Caco-2 (cell line): ENCODE measurements at regions not wholly inside any gene's neighbourhood (a gene's known extent, or its start where the extent isn't known, plus 50 kb on each side); places are given as distances from the start of the nearest gene placed in this dataset.

Source experiments
- BruUV-seq: library from RNA; stranded (reverse); fragments of 400-500 nt; replicated peaks from 2 replicates; lab custom pipeline; 2021; lab: Mats Ljungman, UMichigan
- CTCF ChIA-PET: fragments of 300-600 bp; sonication (Branson Sonifier 250); formaldehyde crosslinking; loops from one replicate; lab custom pipeline; 2022; ENCODE audit warnings: antibody characterized with exemption; lab: Charles Lee
- POLR2A ChIA-PET: fragments of 300-600 bp; sonication (Branson Sonifier 250); formaldehyde crosslinking; loops from one replicate; lab custom pipeline; 2022; ENCODE audit warnings: antibody characterized with exemption; lab: Charles Lee
- DNase-seq, 2 experiments: peaks; one replicate each; pipeline versions ENCODE4 v3.0.0 to v3.0.0-alpha.2; 2020 to 2022
- H3K27me3 ChIP-seq: replicated peaks from 2 replicates; pipeline ENCODE4 v1.6.0; 2011; ENCODE audit warnings: low read length; ENCODE audit not compliant: control insufficient read depth, insufficient read depth
- H3K36me3 ChIP-seq: 2 replicates; pipeline ENCODE4 v1.5.1; 2011; ENCODE audit warnings: low read length; ENCODE audit not compliant: control insufficient read depth, insufficient read depth
- H3K4me1 ChIP-seq: fragments of 250-450 bp; sonication (Bioruptor Pico); 2 replicates; pipeline ENCODE4 v1.5.1; 2020; ENCODE audit warnings: mild to moderate bottlenecking
- H3K4me3 ChIP-seq: 2 replicates; pipeline ENCODE4 v1.5.1; 2011; ENCODE audit warnings: low read depth, mild to moderate bottlenecking, control low read depth, low read length
- H3K9me3 ChIP-seq: fragments of 250-450 bp; sonication (Bioruptor Pico); 2 replicates; pipeline ENCODE4 v1.5.1; 2020; ENCODE audit warnings: mild to moderate bottlenecking, moderate library complexity
- H3K27ac Mint-ChIP-seq: one replicate; pipeline ENCODE4 v1.8.0; 2022; ENCODE audit warnings: mixed read lengths; ENCODE audit not compliant: unreplicated experiment
- H3K27me3 Mint-ChIP-seq: one replicate; pipeline ENCODE4 v1.8.0; 2022; ENCODE audit warnings: mixed read lengths; ENCODE audit not compliant: insufficient read depth, unreplicated experiment
- H3K36me3 Mint-ChIP-seq: one replicate; pipeline ENCODE4 v1.8.0; 2022; ENCODE audit warnings: mild to moderate bottlenecking, mixed read lengths; ENCODE audit not compliant: insufficient read depth, unreplicated experiment
- H3K4me1 Mint-ChIP-seq: one replicate; pipeline ENCODE4 v1.8.0; 2022; ENCODE audit warnings: low read depth, mixed read lengths; ENCODE audit not compliant: unreplicated experiment
- H3K4me3 Mint-ChIP-seq: one replicate; pipeline ENCODE4 v1.8.0; 2022; ENCODE audit warnings: mild to moderate bottlenecking, moderate library complexity, mixed read lengths; ENCODE audit not compliant: unreplicated experiment
- H3K9me3 Mint-ChIP-seq: one replicate; pipeline ENCODE4 v1.8.0; 2022; ENCODE audit warnings: mixed read lengths; ENCODE audit not compliant: unreplicated experiment
- CTCF ChIP-seq, 2 experiments: fragments of 200-600 bp in 1 of 2; IDR thresholded peaks; 1 replicate in 1 of 2; 2 replicates in 1 of 2; pipeline versions ENCODE4 v1.5.1 to v1.8.0; 2011 to 2022; ENCODE audit warnings: antibody characterized with exemption in 1 of 2, control low read depth in 1 of 2, inconsistent platforms in 1 of 2, low read depth in 1 of 2, low read length in 1 of 2, mild to moderate bottlenecking in 1 of 2, moderate library complexity in 1 of 2; ENCODE audit not compliant: insufficient read depth in 1 of 2, severe bottlenecking in 1 of 2, unreplicated experiment in 1 of 2
- intact Hi-C: fragments of 100-400 bp; cut with micrococcal nuclease; formaldehyde crosslinking; loops from one replicate; pipeline ENCODE4 v1.10.0; 2022; ENCODE audit not compliant: unreplicated experiment

DNA sequence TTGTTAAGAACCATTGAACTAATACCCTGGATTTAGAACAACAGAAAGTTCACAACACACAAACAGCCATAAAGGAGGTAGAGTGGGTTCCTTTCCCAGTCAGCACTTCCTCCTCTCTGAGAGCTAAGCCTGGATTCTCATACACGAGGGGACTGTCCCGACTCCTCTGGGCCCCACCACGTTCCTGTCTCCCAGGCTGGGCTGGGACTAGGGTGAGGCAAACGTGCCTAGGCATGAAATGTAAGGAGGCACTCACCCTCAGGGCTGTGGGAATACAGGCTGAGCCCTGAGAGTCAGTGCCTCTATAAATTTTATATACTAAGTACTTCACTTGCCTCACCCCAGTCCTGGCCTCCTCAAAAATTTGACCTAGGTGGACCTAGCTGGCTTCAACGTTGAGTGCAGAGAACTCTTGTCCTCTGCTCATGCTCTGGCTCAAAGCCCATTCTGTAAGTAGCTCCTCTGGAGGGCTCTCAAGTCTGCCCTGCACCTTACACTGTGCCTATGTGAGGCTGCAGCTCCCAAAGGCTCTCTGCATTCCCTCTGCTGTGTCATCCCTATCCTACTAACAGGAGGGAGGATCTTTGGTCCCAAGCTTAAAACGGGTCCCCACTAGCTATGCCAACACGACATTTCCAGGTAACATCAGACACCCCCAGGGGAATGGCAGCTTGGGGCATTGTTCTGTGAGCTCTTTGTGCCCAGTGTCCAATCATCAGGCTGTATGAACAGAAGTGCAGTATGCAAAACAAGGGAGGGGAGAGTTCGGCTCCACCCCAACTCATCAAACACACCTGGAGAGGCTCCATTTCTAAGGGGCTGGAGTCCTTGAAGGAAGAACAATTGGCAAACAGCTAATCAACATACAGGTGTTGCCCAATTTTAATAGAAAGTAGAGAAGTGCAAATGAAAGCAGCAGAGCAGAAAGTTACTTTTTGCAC is 233.2 kb downstream of the RPLP1 start:
- Mint-ChIP-seq H3K9me3 (no peaks in the 10 kb centered on the region), H3K36me3 (peaks cover 6% of the 10 kb centered on the region), H3K27ac (no peak overlapping the region), H3K4me1 (no peaks in the 10 kb centered on the region), H3K4me3 (no peak overlapping the region), H3K27me3 (peaks cover 5% of the 10 kb centered on the region)
- H3K36me3 ChIP-seq: no peaks in the 10 kb centered on the region
- H3K4me1 ChIP-seq: no peaks in the 10 kb centered on the region
- no peak overlapping the region for H3K4me3 ChIP-seq
- no peaks in the 10 kb centered on the region for H3K27me3 ChIP-seq
- ChIA-PET POLR2A (no interaction called here), CTCF (no interaction called here)
- no peak for DNase-seq
- peaks cover 6% of the 10 kb centered on the region; the same call in 1 of the 2 replicates for H3K9me3 ChIP-seq
- intact Hi-C loops: no loop called here
- no peak for TF ChIP-seq CTCF (IDR thresholded peaks at IDR 0.05; ENCODE audit: insufficient read depth in 1 of 2, low read depth in 1 of 2, low read length in 1 of 2, severe bottlenecking in 1 of 2, unreplicated experiment in 1 of 2)
- BruUV-seq: no TSS peak

GRCh38 chr15:69686626-69687025 is 234.0 kb downstream of the RPLP1 start:
- Mint-ChIP-seq H3K4me1 (no peaks in the 10 kb centered on the region), H3K27me3 (peaks cover 5% of the 10 kb centered on the region), H3K9me3 (no peaks in the 10 kb centered on the region), H3K27ac (no peak overlapping the region), H3K36me3 (peaks cover 6% of the 10 kb centered on the region), H3K4me3 (no peak overlapping the region)
- ChIA-PET POLR2A (no interaction called here), CTCF (no interaction called here)
- Histone ChIP-seq H3K4me3 (no peak overlapping the region), H3K4me1 (no peaks in the 10 kb centered on the region), H3K36me3 (no peaks in the 10 kb centered on the region), H3K27me3 (no peaks in the 10 kb centered on the region), H3K9me3 (peaks cover 6% of the 10 kb centered on the region; the same call in 1 of the 2 replicates)
- intact Hi-C loops: no loop called here
- BruUV-seq: no TSS peak
- DNase-seq: no peak
- no peak for TF ChIP-seq CTCF (IDR thresholded peaks at IDR 0.05; ENCODE audit: insufficient read depth in 1 of 2, low read depth in 1 of 2, low read length in 1 of 2, severe bottlenecking in 1 of 2, unreplicated experiment in 1 of 2)

DNA sequence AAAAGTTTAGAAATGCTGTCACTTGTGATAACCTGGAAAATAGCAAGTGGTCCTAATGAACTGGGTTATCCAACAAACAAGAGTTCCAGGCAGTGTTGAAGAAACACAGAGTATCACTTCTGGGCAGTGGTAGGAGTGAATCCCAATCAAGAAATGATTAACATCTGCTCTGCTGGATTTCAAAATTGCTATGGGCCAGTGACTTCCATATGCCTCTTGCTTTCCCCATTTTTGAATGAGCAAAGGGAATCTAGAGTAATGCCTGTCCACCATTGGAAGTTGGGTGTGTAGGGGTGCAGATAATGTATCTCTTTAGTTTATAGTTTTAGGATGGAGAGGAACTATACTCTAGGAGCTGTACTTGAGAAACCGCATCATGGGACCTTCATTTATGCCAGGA is 236.5 kb downstream of the RPLP1 start:
- DNase-seq: no peak
- no peak overlapping the region for H3K4me3 Mint-ChIP-seq
- ChIA-PET CTCF (no interaction called here), POLR2A (no interaction called here)
- TF ChIP-seq CTCF (IDR thresholded peaks at IDR 0.05; ENCODE audit: insufficient read depth in 1 of 2, low read depth in 1 of 2, low read length in 1 of 2, severe bottlenecking in 1 of 2, unreplicated experiment in 1 of 2): no peak
- Histone ChIP-seq H3K36me3 (no peaks in the 10 kb centered on the region), H3K4me3 (no peak overlapping the region), H3K27me3 (no peaks in the 10 kb centered on the region), H3K4me1 (no peaks in the 10 kb centered on the region), H3K9me3 (no peaks in the 10 kb centered on the region)
- peaks cover 11% of the 10 kb centered on the region for H3K27me3 Mint-ChIP-seq
- H3K27ac Mint-ChIP-seq: no peak overlapping the region
- intact Hi-C loops: no loop called here
- no peaks in the 10 kb centered on the region for H3K4me1 Mint-ChIP-seq
- no peaks in the 10 kb centered on the region for H3K9me3 Mint-ChIP-seq
- H3K36me3 Mint-ChIP-seq: peaks cover 6% of the 10 kb centered on the region
- no TSS peak for BruUV-seq
